Loucy (cell line): ENCODE measurements at regions not wholly inside any gene's neighbourhood (a gene's known extent, or its start where the extent isn't known, plus 50 kb on each side); places are given as distances from the start of the nearest gene placed in this dataset.

Experiments
- H2AFZ ChIP-seq: fragments of 200-600 bp; sonication (generic); 2 replicates; pipeline ENCODE4 v1.6.0; 2016; ENCODE audit warnings: antibody characterized with exemption, mild to moderate bottlenecking, low read length, moderate library complexity
- H3F3A ChIP-seq: fragments of 200-600 bp; 2 replicates; pipeline ENCODE4 v1.6.0; 2016; ENCODE audit warnings: antibody characterized with exemption, low read depth, mild to moderate bottlenecking
- H3K27me3 ChIP-seq: fragments of 200-600 bp; sonication (generic); 2 replicates; pipeline ENCODE4 v1.6.1; 2014; ENCODE audit warnings: low read length, mild to moderate bottlenecking; ENCODE audit not compliant: insufficient read depth, poor library complexity, severe bottlenecking
- H3K36me3 ChIP-seq: fragments of 200-600 bp; sonication (generic); 2 replicates; pipeline ENCODE4 v1.6.1; 2016; ENCODE audit warnings: low read length; ENCODE audit not compliant: insufficient read depth
- H3K4me1 ChIP-seq: fragments of 200-600 bp; sonication (generic); 2 replicates; pipeline ENCODE4 v1.5.1; 2014; ENCODE audit warnings: low read length, mild to moderate bottlenecking; ENCODE audit not compliant: insufficient read depth, poor library complexity, severe bottlenecking
- H3K4me2 ChIP-seq: fragments of 200-600 bp; sonication (generic); 2 replicates; pipeline ENCODE4 v1.6.0; 2014; ENCODE audit warnings: antibody characterized with exemption, low read length, low read depth, mild to moderate bottlenecking; ENCODE audit not compliant: poor library complexity, severe bottlenecking
- H3K4me3 ChIP-seq: fragments of 200-600 bp; sonication (generic); 2 replicates; pipeline ENCODE4 v1.5.1; 2014; ENCODE audit warnings: low read length, mild to moderate bottlenecking, mixed read lengths; ENCODE audit not compliant: poor library complexity, severe bottlenecking
- H3K79me2 ChIP-seq: fragments of 200-600 bp; sonication (generic); 2 replicates; pipeline ENCODE4 v1.6.1; 2014; ENCODE audit warnings: low read length; ENCODE audit not compliant: insufficient read depth
- H3K9ac ChIP-seq: fragments of 200-600 bp; sonication (generic); 2 replicates; pipeline ENCODE4 v1.6.0; 2014; ENCODE audit warnings: mild to moderate bottlenecking, low read depth, low read length, moderate library complexity; ENCODE audit not compliant: poor library complexity, severe bottlenecking
- H3K9me2 ChIP-seq: fragments of 200-600 bp; sonication (generic); replicated peaks from 2 replicates; pipeline ENCODE4 v1.6.1; 2016; ENCODE audit warnings: low read depth, low read length, mixed read lengths
- H3K9me3 ChIP-seq: fragments of 200-600 bp; sonication (generic); 2 replicates; pipeline ENCODE4 v1.6.1; 2014; ENCODE audit warnings: mild to moderate bottlenecking, antibody characterized with exemption, low read length, low read depth; ENCODE audit not compliant: insufficient read depth
- H4K20me1 ChIP-seq: fragments of 200-600 bp; sonication (generic); 2 replicates; pipeline ENCODE4 v1.6.0; 2014; ENCODE audit warnings: antibody characterized with exemption, low read length, mild to moderate bottlenecking; ENCODE audit not compliant: insufficient read depth, poor library complexity, severe bottlenecking
- EZH2phosphoT487 ChIP-seq: fragments of 200-600 bp; IDR thresholded peaks from 2 replicates; pipeline ENCODE4 v1.6.1; 2018; ENCODE audit warnings: antibody characterized with exemption, mild to moderate bottlenecking, moderate library complexity, borderline replicate concordance
- TF ChIP-seq, protein P1 (sequence below): fragments of 200-600 bp; sonication (generic); conservative IDR thresholded peaks from 2 replicates; pipeline ENCODE4 v1.5.1; 2014; ENCODE audit warnings: mild to moderate bottlenecking, antibody characterized with exemption, low read length

DNA sequence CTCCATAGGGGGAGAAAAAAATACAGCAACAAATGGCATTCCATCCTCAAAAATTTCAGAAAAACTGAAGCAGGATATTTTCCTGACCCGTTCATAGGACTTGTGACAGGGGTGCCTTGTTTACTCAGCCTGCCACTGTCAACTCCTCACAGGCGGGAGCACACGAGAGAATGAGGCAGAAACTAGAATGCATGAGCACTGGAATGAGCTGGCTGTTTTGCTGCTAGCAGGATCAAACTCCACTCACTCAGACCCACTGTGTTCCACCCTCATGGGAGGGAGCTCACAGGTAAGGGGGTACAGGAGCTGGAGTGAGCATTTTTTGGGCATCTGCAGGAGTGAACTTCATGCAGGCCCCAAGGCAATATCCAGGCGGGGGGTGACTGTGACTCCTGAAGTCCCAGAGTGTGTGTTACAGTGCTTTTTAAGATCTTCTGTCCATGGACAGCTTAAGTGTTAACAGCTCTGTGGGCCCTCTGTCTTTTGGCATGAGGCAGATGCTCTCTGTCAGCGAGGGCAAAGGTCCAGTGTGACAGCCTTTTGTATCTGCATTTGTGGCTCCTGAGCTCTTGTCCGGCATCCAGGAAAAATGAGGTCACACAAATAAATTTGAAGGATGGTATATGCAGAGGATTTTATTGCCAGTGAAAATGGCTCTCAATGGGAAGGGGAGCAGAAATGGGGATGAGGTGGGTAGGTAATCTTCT, 905.7 kb upstream of the TENM4 start:
- no peak overlapping the region for H2AFZ ChIP-seq
- H3K4me1 ChIP-seq: no peaks in the 10 kb centered on the region
- H4K20me1 ChIP-seq: no peaks in the 10 kb centered on the region
- H3F3A ChIP-seq: no peaks in the 10 kb centered on the region
- TF ChIP-seq, protein P1, sequence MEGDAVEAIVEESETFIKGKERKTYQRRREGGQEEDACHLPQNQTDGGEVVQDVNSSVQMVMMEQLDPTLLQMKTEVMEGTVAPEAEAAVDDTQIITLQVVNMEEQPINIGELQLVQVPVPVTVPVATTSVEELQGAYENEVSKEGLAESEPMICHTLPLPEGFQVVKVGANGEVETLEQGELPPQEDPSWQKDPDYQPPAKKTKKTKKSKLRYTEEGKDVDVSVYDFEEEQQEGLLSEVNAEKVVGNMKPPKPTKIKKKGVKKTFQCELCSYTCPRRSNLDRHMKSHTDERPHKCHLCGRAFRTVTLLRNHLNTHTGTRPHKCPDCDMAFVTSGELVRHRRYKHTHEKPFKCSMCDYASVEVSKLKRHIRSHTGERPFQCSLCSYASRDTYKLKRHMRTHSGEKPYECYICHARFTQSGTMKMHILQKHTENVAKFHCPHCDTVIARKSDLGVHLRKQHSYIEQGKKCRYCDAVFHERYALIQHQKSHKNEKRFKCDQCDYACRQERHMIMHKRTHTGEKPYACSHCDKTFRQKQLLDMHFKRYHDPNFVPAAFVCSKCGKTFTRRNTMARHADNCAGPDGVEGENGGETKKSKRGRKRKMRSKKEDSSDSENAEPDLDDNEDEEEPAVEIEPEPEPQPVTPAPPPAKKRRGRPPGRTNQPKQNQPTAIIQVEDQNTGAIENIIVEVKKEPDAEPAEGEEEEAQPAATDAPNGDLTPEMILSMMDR: no peak
- TF ChIP-seq EZH2phosphoT487: no peak
- no peak overlapping the region for H3K4me3 ChIP-seq
- H3K36me3 ChIP-seq: no peaks in the 10 kb centered on the region
- H3K27me3 ChIP-seq: no peaks in the 10 kb centered on the region
- no peak overlapping the region for H3K4me2 ChIP-seq
- no peak overlapping the region for H3K9ac ChIP-seq
- no peaks in the 10 kb centered on the region for H3K9me3 ChIP-seq
- no peaks in the 10 kb centered on the region for H3K9me2 ChIP-seq
- no peaks in the 10 kb centered on the region for H3K79me2 ChIP-seq

DNA sequence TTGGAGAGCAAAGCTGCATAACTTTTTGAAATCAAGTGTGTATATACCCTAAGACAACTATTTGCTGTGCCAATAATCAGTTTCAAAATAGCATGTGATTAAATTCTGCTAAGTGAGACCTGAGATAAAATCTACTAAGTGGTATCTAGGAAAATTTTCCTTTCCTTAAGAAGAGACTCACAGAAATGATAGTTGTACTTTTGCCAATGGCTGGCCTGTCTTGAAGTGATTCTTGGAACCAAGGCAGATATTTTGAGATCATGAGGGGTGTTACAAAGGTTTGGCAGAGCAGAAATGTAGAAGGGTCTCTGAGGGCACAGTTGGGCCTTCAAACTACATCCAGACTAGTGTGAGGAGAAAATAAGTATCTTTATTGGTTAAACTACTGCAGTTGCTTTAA, 902.6 kb upstream of the TENM4 start:
- no peak for TF ChIP-seq EZH2phosphoT487
- TF ChIP-seq, protein P1: no peak
- Histone ChIP-seq H3F3A (no peaks in the 10 kb centered on the region), H3K36me3 (no peaks in the 10 kb centered on the region), H3K79me2 (no peaks in the 10 kb centered on the region), H3K9me2 (no peaks in the 10 kb centered on the region), H4K20me1 (no peaks in the 10 kb centered on the region), H3K9ac (no peak overlapping the region), H2AFZ (no peak overlapping the region), H3K27me3 (no peaks in the 10 kb centered on the region), H3K4me2 (no peak overlapping the region), H3K4me1 (no peaks in the 10 kb centered on the region), H3K4me3 (no peak overlapping the region), H3K9me3 (no peaks in the 10 kb centered on the region)

DNA sequence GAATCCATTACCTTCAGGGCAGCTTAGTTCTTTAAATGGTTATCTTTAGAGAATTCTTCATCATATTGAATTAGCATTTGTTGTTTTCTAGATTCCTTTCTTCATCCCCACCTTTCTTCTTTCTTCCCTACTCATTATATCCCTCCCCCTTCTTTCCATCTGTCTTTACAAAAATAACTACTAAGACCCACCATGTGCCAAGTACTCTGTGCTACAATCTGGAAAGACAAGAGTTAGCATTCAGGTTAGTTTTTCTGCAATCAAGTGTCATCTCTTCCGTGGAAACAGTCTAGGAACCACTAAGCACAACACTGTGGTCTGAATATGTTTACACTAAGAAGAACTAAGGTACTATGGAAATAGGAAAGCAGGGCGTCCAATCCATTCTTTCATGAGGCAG, 897.4 kb upstream of the TENM4 start:
- Histone ChIP-seq H3F3A (no peaks in the 10 kb centered on the region), H3K9ac (no peak overlapping the region), H3K27me3 (no peaks in the 10 kb centered on the region), H3K4me1 (no peaks in the 10 kb centered on the region), H3K4me3 (no peak overlapping the region), H3K9me3 (no peaks in the 10 kb centered on the region; the same call in 1 of the 2 replicates), H3K79me2 (no peaks in the 10 kb centered on the region), H3K36me3 (no peaks in the 10 kb centered on the region), H3K9me2 (no peaks in the 10 kb centered on the region), H2AFZ (no peak overlapping the region), H3K4me2 (no peak overlapping the region), H4K20me1 (no peaks in the 10 kb centered on the region)
- TF ChIP-seq, protein P1: no peak
- TF ChIP-seq EZH2phosphoT487: no peak
